HuH-7.5 (cell line): ENCODE measurements at regions not wholly inside any gene's neighbourhood (a gene's known extent, or its start where the extent isn't known, plus 50 kb on each side); places are given as distances from the start of the nearest gene placed in this dataset.

ENCODE experiments used
- DNase-seq: peaks from one replicate; pipeline ENCODE4 v3.0.0; 2011; ENCODE audit warnings: low spot score

- DNase-seq: no peak
Measured at GRCh38 chr10:128375171-128375570, 248.9 kb upstream of the MKI67 start.

- no peak for DNase-seq
Measured at GRCh38 chr10:128377364-128377987, 251.3 kb upstream of the MKI67 start.

- no peak for DNase-seq
Measured at GRCh38 chr10:128377988-128378387, 251.8 kb upstream of the MKI67 start.

- DNase-seq: no peak
Measured at GRCh38 chr10:128380946-128381345, 254.7 kb upstream of the MKI67 start.

- DNase-seq: no peak
Measured at GRCh38 chr10:128382225-128382624, 256.0 kb upstream of the MKI67 start.

- DNase-seq: no peak
Measured at GRCh38 chr10:128384831-128385230, 258.6 kb upstream of the MKI67 start.

GRCh38 chr10:128386231-128386630 is 260.0 kb upstream of the MKI67 start:
- DNase-seq: no peak

GRCh38 chr10:128386816-128387604 is 260.8 kb upstream of the MKI67 start:
- no peak for DNase-seq

GRCh38 chr10:128390596-128390995 is 264.4 kb upstream of the MKI67 start:
- DNase-seq: no peak

- no peak for DNase-seq
Measured at GRCh38 chr10:128393546-128393945, 267.3 kb upstream of the MKI67 start.

GRCh38 chr10:128398118-128398517 is 271.9 kb upstream of the MKI67 start:
- DNase-seq: no peak

GRCh38 chr10:128398999-128399398 is 272.8 kb upstream of the MKI67 start:
- no peak for DNase-seq

- DNase-seq: no peak
Measured at GRCh38 chr10:128400564-128400963, 274.3 kb upstream of the MKI67 start.

GRCh38 chr10:128405450-128405849 is 279.2 kb upstream of the MKI67 start:
- DNase-seq: no peak

GRCh38 chr10:128411643-128412042 is 285.4 kb upstream of the MKI67 start:
- no peak for DNase-seq

GRCh38 chr10:128414568-128414967 is 288.3 kb upstream of the MKI67 start:
- no peak for DNase-seq

GRCh38 chr10:128416231-128416630 is 290.0 kb upstream of the MKI67 start:
- DNase-seq: no peak

GRCh38 chr10:128417826-128418225 is 291.6 kb upstream of the MKI67 start:
- no peak for DNase-seq

- no peak for DNase-seq
Measured at GRCh38 chr10:128418819-128419218, 292.6 kb upstream of the MKI67 start.

GRCh38 chr10:128419466-128420019 is 293.3 kb upstream of the MKI67 start:
- no peak for DNase-seq

GRCh38 chr10:128420623-128421022 is 294.4 kb upstream of the MKI67 start:
- DNase-seq: no peak

GRCh38 chr10:128421371-128422160 is 295.3 kb upstream of the MKI67 start:
- DNase-seq: no peak

- no peak for DNase-seq
Measured at GRCh38 chr10:128422190-128422589, 296.0 kb upstream of the MKI67 start.
